GM19351 (cell line): ENCODE measurements at regions not wholly inside any gene's neighbourhood (a gene's known extent, or its start where the extent isn't known, plus 50 kb on each side); places are given as distances from the start of the nearest gene placed in this dataset.

Experiments
- ATAC-seq: cut with Tn5 transposase; IDR thresholded peaks from one replicate; pipeline ENCODE4 v1.9.1; 2021; ENCODE audit warnings: mild to moderate bottlenecking, moderate library complexity; ENCODE audit not compliant: unreplicated experiment

DNA sequence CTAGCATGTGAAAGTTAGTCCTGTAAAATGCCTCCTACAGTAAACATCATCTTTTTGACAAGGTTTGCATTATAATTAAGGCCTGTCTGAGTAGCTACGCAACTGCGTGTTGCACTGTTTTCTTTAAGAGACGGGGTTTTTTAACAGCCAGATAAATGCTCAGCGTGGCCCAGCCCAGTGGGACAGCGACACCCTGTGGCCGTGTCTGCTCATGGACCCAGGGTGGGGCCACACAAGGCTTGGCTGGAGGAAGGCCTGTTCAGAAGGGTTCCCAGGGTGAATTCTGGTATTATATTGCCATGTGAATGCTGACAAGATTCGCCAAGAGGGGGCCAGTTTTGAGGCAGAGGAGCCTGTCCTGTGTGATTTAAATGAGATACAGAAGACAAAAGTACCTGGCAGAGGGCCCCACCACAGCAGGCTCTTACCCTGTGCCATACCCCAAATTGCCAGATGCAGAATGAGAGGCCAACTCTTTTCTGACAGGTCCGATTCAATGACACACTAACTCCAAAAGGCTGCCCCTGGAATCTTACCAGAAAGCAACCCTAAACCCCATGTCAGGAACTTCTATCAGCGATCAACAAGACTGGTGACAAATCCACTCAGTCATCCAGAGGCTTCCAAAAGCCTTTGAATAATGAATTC lies 65.9 kb upstream of the IRX6 start:
- ATAC-seq: peak; percentile 92

DNA sequence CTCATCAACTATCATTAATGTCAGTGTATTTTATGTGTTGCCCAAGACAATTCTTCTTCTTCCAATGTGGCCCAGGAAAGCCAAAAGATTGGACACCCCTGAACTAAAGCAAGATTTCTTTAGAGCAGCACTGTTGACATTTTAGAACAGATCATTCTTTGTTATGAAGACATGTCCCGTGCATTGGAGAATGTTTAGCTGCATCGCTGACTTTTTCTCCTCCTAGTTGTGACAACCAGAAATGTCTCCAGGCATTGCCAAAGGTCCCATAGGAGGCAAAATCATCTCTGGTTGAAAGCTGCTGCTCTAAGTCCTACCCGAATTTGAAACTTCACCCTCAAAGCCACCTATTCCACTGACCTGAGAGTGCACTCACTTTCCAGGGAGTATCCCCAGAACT lies 62.7 kb upstream of the IRX6 start:
- ATAC-seq: no peak

DNA sequence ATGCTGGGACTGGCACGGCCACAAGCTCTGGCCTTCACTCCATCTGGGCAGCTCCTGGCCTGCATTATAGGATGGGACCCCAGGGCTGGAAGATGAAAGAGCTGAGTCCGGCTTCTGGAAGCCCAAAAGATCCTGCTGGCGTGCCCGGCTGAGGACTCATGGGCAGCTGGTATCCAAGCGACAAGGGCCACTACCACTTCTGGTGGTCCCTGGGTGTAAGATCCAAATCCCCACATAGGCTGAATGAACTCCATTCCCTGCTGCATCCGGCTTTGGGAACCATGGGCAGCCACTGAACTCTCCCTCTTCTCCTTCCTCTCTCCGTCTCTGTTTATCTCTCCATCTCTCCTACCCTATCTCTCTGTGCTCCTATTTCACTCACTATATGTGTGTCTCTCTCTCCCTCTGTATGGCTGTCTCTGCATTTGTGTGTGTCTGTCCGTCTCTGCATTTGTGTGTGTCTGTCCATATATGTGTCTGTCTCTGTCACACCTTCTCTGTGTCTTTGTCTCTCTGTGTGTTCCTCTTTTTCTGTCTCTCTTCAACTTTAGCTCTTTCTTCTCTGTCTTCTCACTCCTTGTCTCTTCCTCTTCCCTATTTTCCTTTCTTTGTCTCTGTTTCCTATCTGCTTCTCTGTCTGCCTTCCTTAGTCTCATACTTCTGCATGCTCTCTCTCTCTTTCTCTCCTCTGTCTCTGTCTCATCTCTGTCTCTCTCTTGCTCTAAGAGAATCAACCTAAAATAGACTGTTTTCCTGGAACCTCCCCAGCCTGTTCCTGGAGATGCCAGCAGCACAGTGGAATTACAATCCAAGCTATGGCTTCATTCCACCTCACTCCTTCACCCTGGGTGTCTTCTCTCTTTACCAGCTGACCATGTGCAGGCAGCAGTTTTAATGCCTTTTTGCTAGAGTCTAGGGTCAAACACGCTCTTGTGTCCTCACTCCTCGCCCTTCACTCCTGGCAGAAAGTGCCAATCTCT lies 60.4 kb upstream of the IRX6 start:
- ATAC-seq: no peak

DNA sequence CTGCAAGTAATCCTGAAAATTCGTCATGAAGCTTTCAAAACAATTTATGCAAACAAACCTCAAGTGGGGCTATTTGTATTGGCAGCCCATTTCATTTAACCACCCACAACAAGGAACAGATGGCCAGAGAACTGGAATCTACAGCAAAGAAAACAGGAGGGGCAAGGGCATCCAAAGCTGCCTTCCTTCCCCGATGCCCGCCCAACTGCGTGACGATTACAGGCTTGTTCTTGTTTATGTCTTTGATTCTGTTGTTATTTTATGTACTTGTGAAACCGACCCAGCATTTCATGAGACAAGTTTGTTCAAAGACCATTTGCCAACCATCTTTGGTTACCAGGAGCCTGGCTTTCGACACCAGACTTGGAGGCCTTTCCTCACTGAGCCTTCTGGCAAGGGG lies 59.1 kb upstream of the IRX6 start:
- no peak for ATAC-seq

DNA sequence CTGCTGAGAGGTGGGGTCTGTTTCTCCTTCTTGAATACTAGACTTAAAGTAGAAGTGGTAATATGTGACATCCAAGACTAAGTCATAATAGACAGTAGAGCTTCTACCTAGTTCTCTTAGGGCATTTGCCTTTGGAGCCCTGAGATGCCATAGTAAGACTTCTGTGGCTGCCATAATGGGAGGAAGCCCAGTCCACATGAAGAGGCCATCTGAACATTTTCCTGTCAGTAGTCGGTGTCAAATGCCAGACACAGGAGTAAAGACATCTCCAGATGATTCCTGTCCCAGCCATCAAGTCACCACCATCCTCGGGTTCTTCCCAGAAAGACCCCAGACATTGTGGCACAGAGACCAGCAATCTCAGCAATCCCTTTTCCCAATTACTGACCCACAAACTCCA lies 58.1 kb upstream of the IRX6 start:
- no peak for ATAC-seq

DNA sequence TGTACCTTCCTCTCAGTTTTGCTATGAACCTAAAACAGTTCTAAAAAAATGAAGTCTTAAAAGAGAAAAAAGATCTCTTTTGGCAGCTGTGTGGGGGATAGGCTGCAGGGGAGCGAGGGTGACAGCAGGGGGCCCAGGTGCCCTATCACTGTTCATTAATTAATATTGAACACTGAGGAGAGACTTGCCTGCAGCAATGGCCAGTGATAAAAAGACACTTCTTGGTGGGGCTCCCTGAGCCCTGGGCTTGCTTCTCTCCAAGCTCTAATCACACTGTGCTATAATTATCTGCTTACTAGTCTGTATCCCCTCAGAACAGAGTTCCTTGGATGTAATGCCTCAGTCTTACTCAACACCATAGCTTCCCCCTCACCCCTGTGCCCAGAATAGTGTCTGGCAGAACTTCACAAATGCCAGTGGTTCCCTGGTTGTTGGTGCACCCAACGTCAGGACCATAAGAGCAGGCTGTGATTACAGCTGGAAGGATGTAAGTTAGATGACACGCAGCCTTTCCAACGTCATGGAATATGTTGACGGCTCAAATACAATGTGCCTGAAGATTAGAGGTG lies 52.0 kb upstream of the IRX6 start:
- ATAC-seq: no peak

DNA sequence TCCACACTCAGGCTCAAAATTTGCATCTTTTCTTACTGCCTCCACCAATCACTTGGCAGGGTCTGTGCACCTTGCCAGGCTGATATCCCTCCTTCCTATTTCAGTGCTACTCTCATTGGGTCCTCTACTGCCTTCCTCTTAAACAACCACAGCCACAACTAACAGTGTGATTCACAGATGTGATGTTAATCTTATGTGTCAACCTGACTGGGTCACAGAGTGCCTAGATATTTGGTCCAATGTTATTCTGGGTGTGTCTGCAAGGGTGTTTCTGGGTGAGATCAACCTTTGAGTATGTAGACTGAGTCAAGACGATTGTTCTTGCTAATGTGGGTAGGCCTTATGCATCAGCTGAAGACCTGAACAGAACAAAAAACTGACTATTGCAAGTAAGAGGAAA lies 51.3 kb upstream of the IRX6 start:
- ATAC-seq: no peak

DNA sequence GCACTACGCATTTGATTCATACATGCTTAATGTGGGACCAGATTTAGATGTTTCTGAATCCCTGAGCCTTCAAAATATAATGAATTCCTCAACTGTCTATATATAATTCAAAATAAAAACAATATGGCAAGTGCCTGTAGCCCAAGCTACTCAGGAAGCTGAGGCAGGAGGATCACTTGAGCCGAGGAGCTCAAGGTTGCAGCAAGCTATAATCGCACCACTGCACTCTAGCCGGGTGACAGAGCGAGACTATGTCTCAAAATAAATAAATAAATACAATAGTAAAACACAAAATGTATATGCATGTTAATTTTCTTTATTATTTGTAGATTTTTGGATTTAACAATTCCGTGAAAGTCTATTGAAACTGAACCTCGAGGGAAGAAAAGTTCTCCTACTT lies 50.6 kb upstream of the IRX6 start:
- no peak for ATAC-seq

DNA sequence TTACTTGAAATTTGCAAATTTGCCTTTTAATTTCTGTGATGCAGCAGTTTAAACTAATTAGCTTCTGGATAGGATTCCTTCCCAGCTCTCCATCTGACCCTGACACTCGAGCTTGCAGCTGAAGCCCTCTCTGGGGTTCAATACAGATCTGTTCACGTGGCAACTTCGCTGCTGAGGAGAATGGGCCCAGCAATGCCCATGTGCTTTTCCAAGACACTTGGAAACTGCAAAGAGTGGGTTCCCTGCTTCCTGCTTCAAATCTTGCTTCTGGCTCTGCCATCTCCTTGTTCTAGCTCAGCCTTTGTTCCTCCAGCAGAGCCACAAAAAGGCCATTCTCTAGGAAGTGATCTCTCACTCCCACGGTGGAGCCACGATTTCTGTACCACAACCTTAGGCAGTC lies 50.0 kb upstream of the IRX6 start:
- ATAC-seq: no peak
